Mucosa of descending colon (tissue), 3 donors: ENCODE measurements at regions not wholly inside any gene's neighbourhood (a gene's known extent, or its start where the extent isn't known, plus 50 kb on each side); places are given as distances from the start of the nearest gene placed in this dataset.

Experiments used
- ATAC-seq: fragments of 200-7000 bp; cut with Tn5 transposase; one replicate; pipeline ENCODE4 v1.9.1; 2020; ENCODE audit warnings: mild to moderate bottlenecking, moderate library complexity
- DNase-seq, 3 donors: peaks; one replicate each; pipeline ENCODE4 v3.0.0-alpha.2; 2020
- H3K36me3 ChIP-seq: fragments of 200-600 bp; one replicate; pipeline ENCODE4 v1.8.0; 2021; ENCODE audit warnings: low read depth, mild to moderate bottlenecking
- H3K4me1 ChIP-seq: fragments of 200-600 bp; one replicate; pipeline ENCODE4 v1.8.0; 2021; ENCODE audit warnings: low read depth, mild to moderate bottlenecking
- H3K4me3 ChIP-seq: fragments of 200-600 bp; one replicate; pipeline ENCODE4 v1.8.0; 2021; ENCODE audit warnings: mild to moderate bottlenecking
- H3K9me3 ChIP-seq: fragments of 200-600 bp; one replicate; pipeline ENCODE4 v1.8.0; 2021; ENCODE audit warnings: mild to moderate bottlenecking
- intact Hi-C, 2 donors: fragments of 100-400 bp; cut with DNase I in 1 of 2; cut with micrococcal nuclease in 1 of 2; formaldehyde crosslinking; loops; one replicate each; pipeline versions ENCODE4 v1.11.0 to v1.11.1; 2022; cut with DNase I, micrococcal nuclease
- TF ChIP-seq, protein P1 (sequence below): fragments of 200-600 bp; IDR thresholded peaks from one replicate; pipeline ENCODE4 v1.8.0; 2022; ENCODE audit warnings: antibody characterized with exemption, mild to moderate bottlenecking
- donor health status: DM: no; HTN: no; CAD: no; lungs with moderate emphysema.
- donor health status: DM: no; HTN: no; CAD: no.
- donor health status: DM: no; HTN: yes; CAD: no.

DNA sequence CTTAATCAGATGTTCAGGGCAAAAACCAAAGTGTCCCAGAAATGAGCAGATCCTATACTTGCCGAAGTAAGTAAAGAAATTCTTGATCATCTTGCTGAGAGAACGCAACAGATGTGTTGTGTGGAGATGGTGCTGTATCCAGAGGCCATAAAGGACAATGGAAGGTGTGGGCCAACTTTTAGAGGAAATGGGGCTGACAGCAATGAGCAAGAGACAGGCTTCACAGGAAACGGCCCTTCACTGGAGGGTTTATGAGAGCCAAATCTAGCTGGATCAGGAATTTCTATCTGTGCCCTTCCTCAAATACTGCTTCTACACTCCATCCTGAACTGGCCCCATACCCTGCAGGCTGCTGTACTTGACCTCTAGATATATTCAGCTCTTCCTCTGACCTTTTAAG lies 583.9 kb upstream of the DIPK2B start:
- no peaks in the 10 kb centered on the region for H3K36me3 ChIP-seq
- DNase-seq (no peak), ATAC-seq (no peak)
- no peaks in the 10 kb centered on the region for H3K9me3 ChIP-seq
- no peaks in the 10 kb centered on the region for H3K4me1 ChIP-seq
- no peak overlapping the region for H3K4me3 ChIP-seq
- intact Hi-C loops, result no loop called here
- TF ChIP-seq, protein P1, sequence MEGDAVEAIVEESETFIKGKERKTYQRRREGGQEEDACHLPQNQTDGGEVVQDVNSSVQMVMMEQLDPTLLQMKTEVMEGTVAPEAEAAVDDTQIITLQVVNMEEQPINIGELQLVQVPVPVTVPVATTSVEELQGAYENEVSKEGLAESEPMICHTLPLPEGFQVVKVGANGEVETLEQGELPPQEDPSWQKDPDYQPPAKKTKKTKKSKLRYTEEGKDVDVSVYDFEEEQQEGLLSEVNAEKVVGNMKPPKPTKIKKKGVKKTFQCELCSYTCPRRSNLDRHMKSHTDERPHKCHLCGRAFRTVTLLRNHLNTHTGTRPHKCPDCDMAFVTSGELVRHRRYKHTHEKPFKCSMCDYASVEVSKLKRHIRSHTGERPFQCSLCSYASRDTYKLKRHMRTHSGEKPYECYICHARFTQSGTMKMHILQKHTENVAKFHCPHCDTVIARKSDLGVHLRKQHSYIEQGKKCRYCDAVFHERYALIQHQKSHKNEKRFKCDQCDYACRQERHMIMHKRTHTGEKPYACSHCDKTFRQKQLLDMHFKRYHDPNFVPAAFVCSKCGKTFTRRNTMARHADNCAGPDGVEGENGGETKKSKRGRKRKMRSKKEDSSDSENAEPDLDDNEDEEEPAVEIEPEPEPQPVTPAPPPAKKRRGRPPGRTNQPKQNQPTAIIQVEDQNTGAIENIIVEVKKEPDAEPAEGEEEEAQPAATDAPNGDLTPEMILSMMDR, result no peak

DNA sequence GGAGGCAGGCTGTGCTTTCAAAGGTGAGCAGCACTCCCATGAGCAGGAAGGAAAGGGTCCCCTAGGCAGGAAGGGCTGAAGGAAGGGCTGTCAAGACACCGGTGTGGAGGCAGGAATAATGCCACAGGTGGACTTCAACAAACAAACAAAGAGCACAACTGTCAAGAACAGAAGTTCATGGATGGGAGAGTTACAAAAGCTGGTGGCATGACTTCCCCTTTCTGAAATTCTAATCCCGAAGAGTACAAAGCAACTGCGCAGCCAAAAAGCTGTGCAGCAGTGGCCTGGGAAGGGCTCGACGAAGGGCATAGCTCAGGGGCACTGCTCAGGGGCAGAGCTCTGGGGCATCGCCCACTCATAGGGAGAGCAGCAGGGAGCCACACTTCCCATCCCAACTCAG lies 582.3 kb upstream of the DIPK2B start:
- H3K4me1 ChIP-seq, result no peaks in the 10 kb centered on the region
- DNase-seq (no peak), ATAC-seq (no peak)
- H3K9me3 ChIP-seq, result no peaks in the 10 kb centered on the region
- H3K4me3 ChIP-seq, result no peak overlapping the region
- no peaks in the 10 kb centered on the region for H3K36me3 ChIP-seq
- TF ChIP-seq, protein P1, result no peak
- intact Hi-C loops, result no loop called here

DNA sequence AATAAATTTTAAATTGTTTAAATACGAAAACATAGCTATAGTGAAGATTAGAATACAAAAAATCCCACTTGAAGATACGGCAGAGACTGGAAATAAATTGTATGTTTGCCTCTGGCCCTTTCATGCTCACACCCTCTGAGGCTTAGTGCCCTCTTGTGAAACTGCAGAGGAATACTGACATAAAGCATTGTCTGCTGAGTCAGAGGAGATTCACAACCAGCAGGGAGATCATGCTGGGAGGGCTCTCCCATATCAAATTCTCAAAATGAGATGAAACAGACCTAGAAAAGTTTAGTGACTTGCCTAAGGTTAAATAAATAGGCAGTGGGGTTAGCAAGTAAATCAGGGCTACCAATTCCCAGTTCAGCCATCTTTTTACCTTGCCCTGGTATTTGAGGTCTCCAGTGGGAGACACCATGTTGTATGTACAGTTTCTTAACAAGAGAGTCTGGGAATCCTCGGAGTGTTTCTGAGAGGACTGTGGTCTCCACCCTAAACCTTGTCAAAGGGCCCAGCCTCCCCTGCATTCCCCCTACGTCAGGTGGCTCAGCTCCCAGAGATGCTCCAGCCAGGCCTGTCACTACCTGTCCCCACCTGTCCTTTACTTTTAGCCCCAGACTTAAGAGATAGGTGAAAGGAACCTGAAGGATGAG lies 581.4 kb upstream of the DIPK2B start:
- ATAC-seq, result peak; percentile 78

DNA sequence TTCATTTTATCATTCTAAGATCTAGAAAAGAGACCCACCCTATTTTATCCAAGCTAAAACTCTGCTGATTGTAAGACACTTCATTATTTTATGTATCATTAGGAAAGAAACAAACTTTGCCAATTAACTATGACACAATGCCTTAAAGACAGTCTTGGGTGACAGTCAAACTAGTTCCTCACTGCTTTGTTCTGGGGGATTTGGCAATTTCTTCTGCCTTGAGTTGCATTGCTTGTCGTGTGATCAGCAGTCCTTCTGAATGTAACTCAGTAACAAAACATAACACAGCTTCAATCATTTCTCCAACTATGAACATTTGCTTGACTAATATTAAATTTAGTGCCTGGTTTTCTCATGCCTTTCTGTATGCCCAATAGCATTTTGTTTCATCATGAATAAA lies 577.9 kb upstream of the DIPK2B start:
- ATAC-seq, result no peak
- intact Hi-C loops, result no loop called here
- no peaks in the 10 kb centered on the region for H3K36me3 ChIP-seq
- no peaks in the 10 kb centered on the region for H3K4me1 ChIP-seq
- H3K4me3 ChIP-seq, result no peak overlapping the region
- TF ChIP-seq, protein P1, result no peak
- no peaks in the 10 kb centered on the region for H3K9me3 ChIP-seq
- DNase-seq, result no peak

More for the DNA sequence above, 581.4 kb upstream of the DIPK2B start:
- TF ChIP-seq, protein P1, result no peak
- Histone ChIP-seq H3K4me1 (no peaks in the 10 kb centered on the region), H3K4me3 (no peak overlapping the region), H3K9me3 (no peaks in the 10 kb centered on the region), H3K36me3 (no peaks in the 10 kb centered on the region)
- DNase-seq, result no peak
- intact Hi-C loops, result no loop called here

DNA sequence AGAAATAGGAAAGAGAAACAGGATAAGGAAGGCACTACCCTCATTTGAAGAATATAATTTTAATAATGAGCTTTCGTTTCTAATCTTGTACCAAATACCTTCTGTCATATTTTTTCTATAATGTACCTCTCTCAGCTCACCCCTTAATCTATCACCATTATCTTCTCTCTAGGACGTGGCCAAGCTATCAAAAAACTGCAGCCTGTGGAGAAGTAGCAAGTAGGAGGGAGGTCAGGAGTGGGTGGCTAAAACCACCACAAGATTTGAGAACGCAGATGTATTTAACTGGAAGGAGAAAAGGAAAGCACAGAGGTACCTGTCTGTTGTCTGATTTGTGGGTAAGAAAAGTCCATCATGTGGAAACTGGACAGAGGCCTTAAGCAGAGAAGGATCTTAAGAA lies 576.7 kb upstream of the DIPK2B start:
- ATAC-seq (no peak), DNase-seq (no peak)
- no peaks in the 10 kb centered on the region for H3K36me3 ChIP-seq
- H3K9me3 ChIP-seq, result no peaks in the 10 kb centered on the region
- intact Hi-C loops, result no loop called here
- TF ChIP-seq, protein P1, result no peak
- H3K4me1 ChIP-seq, result peaks cover 2% of the 10 kb centered on the region
- no peak overlapping the region for H3K4me3 ChIP-seq

DNA sequence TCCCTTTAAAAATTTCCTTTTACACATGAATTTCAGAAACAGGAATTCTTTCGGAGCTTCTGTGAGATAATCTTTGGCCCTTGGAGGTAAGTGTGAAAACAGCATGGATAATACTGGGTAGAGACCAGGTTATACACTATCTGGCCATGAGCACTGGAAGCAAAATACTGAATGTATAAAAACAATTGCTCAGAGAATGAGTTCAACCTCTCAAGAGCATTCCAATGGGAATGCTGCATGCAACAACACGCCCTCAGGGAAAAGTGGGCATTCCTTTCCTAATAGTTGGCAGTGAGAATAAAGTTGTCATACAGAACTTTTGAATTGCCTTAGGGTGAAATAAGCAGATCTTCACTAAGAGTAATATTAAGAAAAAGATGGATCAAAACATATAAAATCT lies 574.8 kb upstream of the DIPK2B start:
- TF ChIP-seq, protein P1, result no peak
- Histone ChIP-seq H3K4me3 (no peak overlapping the region), H3K36me3 (no peaks in the 10 kb centered on the region), H3K9me3 (no peaks in the 10 kb centered on the region), H3K4me1 (peaks cover 9% of the 10 kb centered on the region)
- ATAC-seq, result no peak
- DNase-seq, result no peak
- intact Hi-C loops, result no loop called here
